Umbilical cord (tissue), 1 donor: ENCODE measurements at regions not wholly inside any gene's neighbourhood (a gene's known extent, or its start where the extent isn't known, plus 50 kb on each side); places are given as distances from the start of the nearest gene placed in this dataset.
"Not testable (repeated sequence)": the region's sequence is repeated elsewhere in the genome, so short reads cannot be mapped to it uniquely, and the experiment has no call there.

Experiments used
- DNase-seq: peaks from one replicate; pipeline ENCODE4 v3.0.0-alpha.2; 2015; ENCODE audit warnings: low spot score

- DNase-seq, result no peak
These were observed 158.2 kb upstream of the FOXK1 start for GRCh38 chr7:4523873-4524272.

- no peak for DNase-seq
These were observed 156.2 kb upstream of the FOXK1 start for GRCh38 chr7:4525884-4526283.

- no peak for DNase-seq
These were observed 154.0 kb upstream of the FOXK1 start for GRCh38 chr7:4527988-4528636.

- no peak for DNase-seq
These were observed 150.9 kb upstream of the FOXK1 start for GRCh38 chr7:4531236-4531635.

GRCh38 chr7:4533339-4533738 is 148.8 kb upstream of the FOXK1 start:
- not testable (repeated sequence) for DNase-seq

GRCh38 chr7:4549681-4550080 is 132.4 kb upstream of the FOXK1 start:
- no peak for DNase-seq

- DNase-seq, result no peak
These were observed 132.0 kb upstream of the FOXK1 start for GRCh38 chr7:4550117-4550516.

- no peak for DNase-seq
These were observed 129.1 kb upstream of the FOXK1 start for GRCh38 chr7:4552985-4553384.

GRCh38 chr7:4556868-4557793 is 125.0 kb upstream of the FOXK1 start:
- DNase-seq, result no peak

- no peak for DNase-seq
These were observed 120.3 kb upstream of the FOXK1 start for GRCh38 chr7:4561795-4562194.

- no peak for DNase-seq
These were observed 115.4 kb upstream of the FOXK1 start for GRCh38 chr7:4566714-4567113.

GRCh38 chr7:4574851-4575250 is 107.2 kb upstream of the FOXK1 start:
- no peak for DNase-seq

GRCh38 chr7:4575254-4575653 is 106.8 kb upstream of the FOXK1 start:
- DNase-seq, result no peak

GRCh38 chr7:4602905-4603842 is 78.9 kb upstream of the FOXK1 start:
- no peak for DNase-seq

GRCh38 chr7:4603843-4604231 is 78.3 kb upstream of the FOXK1 start:
- DNase-seq, result no peak

GRCh38 chr7:4604456-4604940 is 77.6 kb upstream of the FOXK1 start:
- DNase-seq, result no peak

GRCh38 chr7:4606797-4607196 is 75.3 kb upstream of the FOXK1 start:
- no peak for DNase-seq

- DNase-seq, result no peak
These were observed 74.8 kb upstream of the FOXK1 start for GRCh38 chr7:4607311-4607729.

- not testable (repeated sequence) for DNase-seq
These were observed 72.5 kb upstream of the FOXK1 start for GRCh38 chr7:4609576-4609975.

- peak; percentile 78 for DNase-seq
These were observed 71.2 kb upstream of the FOXK1 start for GRCh38 chr7:4610768-4611467.

GRCh38 chr7:4612237-4612636 is 69.9 kb upstream of the FOXK1 start:
- DNase-seq, result no peak
